ENCODE measurements at regions not wholly inside any gene's neighbourhood (a gene's known extent, or its start where the extent isn't known, plus 50 kb on each side); places are given as distances from the start of the nearest gene placed in this dataset.

GRCh38 chr9:17019398-17019797 lies 115.4 kb upstream of the CNTLN start:
- TF ChIP-seq CTCF (IDR thresholded peaks at IDR 0.05; ENCODE audit: insufficient read depth, low read length), result no peak
- peak; percentile 22 for DNase-seq (ENCODE audit: low read depth)
- H3K4me3 ChIP-seq (ENCODE audit: low read depth, low read length), result no peak overlapping the region

GRCh38 chr9:17018540-17019196 lies 116.2 kb upstream of the CNTLN start:
- DNase-seq (ENCODE audit: low read depth), result peak; percentile 39
- no peak overlapping the region for H3K4me3 ChIP-seq (ENCODE audit: low read depth, low read length)
- TF ChIP-seq CTCF (IDR thresholded peaks at IDR 0.05; ENCODE audit: insufficient read depth, low read length), result no peak

- DNase-seq (ENCODE audit: low read depth), result peak; percentile 81
- no peak for TF ChIP-seq CTCF (IDR thresholded peaks at IDR 0.05; ENCODE audit: insufficient read depth, low read length)
- no peak overlapping the region for H3K4me3 ChIP-seq (ENCODE audit: low read depth, low read length)
Measured at GRCh38 chr9:17017931-17018491, 116.8 kb upstream of the CNTLN start.

- DNase-seq (ENCODE audit: low read depth), result no peak
- no peak overlapping the region for H3K4me3 ChIP-seq (ENCODE audit: low read depth, low read length)
- no peak for TF ChIP-seq CTCF (IDR thresholded peaks at IDR 0.05; ENCODE audit: insufficient read depth, low read length)
Measured at GRCh38 chr9:17013891-17014290, 120.9 kb upstream of the CNTLN start.

- no peak overlapping the region for H3K4me3 ChIP-seq (ENCODE audit: low read depth, low read length)
- TF ChIP-seq CTCF (IDR thresholded peaks at IDR 0.05; ENCODE audit: insufficient read depth, low read length), result no peak
- DNase-seq (ENCODE audit: low read depth), result no peak
Measured at GRCh38 chr9:17013010-17013409, 121.8 kb upstream of the CNTLN start.

GRCh38 chr9:17011880-17012279 lies 123.0 kb upstream of the CNTLN start:
- no peak for TF ChIP-seq CTCF (IDR thresholded peaks at IDR 0.05; ENCODE audit: insufficient read depth, low read length)
- DNase-seq (ENCODE audit: low read depth), result no peak
- no peak overlapping the region for H3K4me3 ChIP-seq (ENCODE audit: low read depth, low read length)

GRCh38 chr9:17009071-17009470 lies 125.8 kb upstream of the CNTLN start:
- no peak overlapping the region for H3K4me3 ChIP-seq (ENCODE audit: low read depth, low read length)
- no peak for TF ChIP-seq CTCF (IDR thresholded peaks at IDR 0.05; ENCODE audit: insufficient read depth, low read length)
- no peak for DNase-seq (ENCODE audit: low read depth)
